ENCODE measurements at regions not wholly inside any gene's neighbourhood (a gene's known extent, or its start where the extent isn't known, plus 50 kb on each side); places are given as distances from the start of the nearest gene placed in this dataset.

- H3K4me3 ChIP-seq = no peak overlapping the region
- no peak for ATAC-seq
- no peak for TF ChIP-seq CTCF (IDR thresholded peaks at IDR 0.05)
- no peaks in the 10 kb centered on the region for H3K36me3 ChIP-seq
- DNase-seq = no peak
- H3K27me3 ChIP-seq = no peaks in the 10 kb centered on the region
- peaks cover 0 to 16% (median 7%) of the 10 kb centered on the region in 9 donors for H3K4me1 ChIP-seq
- WGBS, 2 donors = 93 to 95% methylated on average over 5 of the region's 5 CpGs
- H3K27ac ChIP-seq = no peak overlapping the region
- H3K9me3 ChIP-seq = no peaks in the 10 kb centered on the region
- intact Hi-C loops (cut with DNase I) = no loop called here
These were observed 361.4 kb downstream of the SAMD5 start for GRCh38 chr6:147869869-147870268.

DNA sequence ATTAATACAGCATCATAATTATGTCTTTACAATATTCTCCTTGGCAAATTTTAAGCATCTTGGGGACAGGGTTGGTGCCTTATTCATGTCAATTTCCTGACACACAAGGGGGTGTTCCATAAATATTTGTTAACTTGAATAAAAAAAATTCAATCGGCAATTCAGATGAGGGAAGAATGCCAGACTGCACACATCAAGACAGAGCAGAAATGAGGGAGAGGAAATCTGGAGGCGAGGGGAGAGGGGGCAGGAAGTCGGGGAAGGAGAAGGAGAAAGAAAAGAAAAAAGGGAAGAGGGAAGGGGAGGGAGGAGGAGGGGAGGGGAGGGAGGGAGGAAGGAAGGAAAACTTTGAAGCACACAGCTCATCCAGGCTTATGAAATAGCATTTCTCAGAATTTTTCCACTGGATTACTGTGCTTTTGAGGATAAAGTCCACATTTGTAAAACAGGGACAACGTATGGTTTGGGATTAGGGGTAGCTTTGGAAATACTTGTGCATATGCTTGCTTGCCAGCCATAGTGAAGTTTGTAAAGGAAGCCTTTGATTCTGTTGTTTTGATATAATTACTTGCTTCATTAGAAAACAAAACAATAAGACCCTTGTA, 362.1 kb downstream of the SAMD5 start:
- 41 to 53% methylated on average over 3 to 4 of the region's 4 CpGs for WGBS, 2 donors
- Histone ChIP-seq H3K27ac (no peak overlapping the region), H3K4me3 (no peak overlapping the region), H3K4me1 (peaks cover 0 to 16% (median 7%) of the 10 kb centered on the region in 9 donors), H3K36me3 (no peaks in the 10 kb centered on the region), H3K27me3 (no peaks in the 10 kb centered on the region), H3K9me3 (no peaks in the 10 kb centered on the region)
- no peak for TF ChIP-seq CTCF (IDR thresholded peaks at IDR 0.05)
- ATAC-seq = no peak
- intact Hi-C loops (cut with DNase I) = no loop called here
- DNase-seq = no peak

GRCh38 chr6:147872002-147872401, 363.5 kb downstream of the SAMD5 start:
- 90 to 95% methylated on average over 1 of the region's 1 CpG for WGBS, 2 donors
- H3K4me3 ChIP-seq = no peak overlapping the region
- peaks cover 0 to 16% (median 7%) of the 10 kb centered on the region in 9 donors for H3K4me1 ChIP-seq
- no peak for TF ChIP-seq CTCF (IDR thresholded peaks at IDR 0.05)
- no peak overlapping the region for H3K27ac ChIP-seq
- no peak for DNase-seq
- intact Hi-C loops (cut with DNase I) = no loop called here
- no peaks in the 10 kb centered on the region for H3K27me3 ChIP-seq
- no peak for ATAC-seq
- no peaks in the 10 kb centered on the region for H3K9me3 ChIP-seq
- no peaks in the 10 kb centered on the region for H3K36me3 ChIP-seq

DNA sequence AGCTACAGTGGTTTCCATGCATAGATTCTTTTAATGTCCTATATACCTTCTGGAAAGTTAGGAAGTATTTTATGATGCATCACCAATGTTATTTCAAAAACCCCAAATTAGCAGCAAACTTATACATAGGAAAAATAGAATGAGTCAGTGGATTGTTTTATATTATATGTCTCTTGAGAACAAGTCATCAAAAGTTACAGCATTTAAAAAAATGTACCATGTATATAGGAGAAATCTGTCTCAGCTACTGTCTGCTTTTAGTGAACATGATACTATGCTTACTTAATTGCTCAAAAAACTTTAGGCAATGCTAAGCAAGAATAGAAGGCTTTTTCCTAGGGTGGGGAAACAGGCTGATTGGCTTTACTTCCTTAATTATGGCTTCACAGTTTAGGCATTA, 365.3 kb downstream of the SAMD5 start:
- no peaks in the 10 kb centered on the region for H3K9me3 ChIP-seq
- ATAC-seq (no peak), DNase-seq (no peak)
- intact Hi-C loops (cut with DNase I) = no loop called here
- TF ChIP-seq CTCF (IDR thresholded peaks at IDR 0.05) = no peak
- H3K4me1 ChIP-seq = peaks cover 0 to 5% (median 0%) of the 10 kb centered on the region in 9 donors
- H3K36me3 ChIP-seq = no peaks in the 10 kb centered on the region
- H3K27me3 ChIP-seq = peaks cover 0 to 3% (median 0%) of the 10 kb centered on the region in 7 donors
- no peak overlapping the region for H3K4me3 ChIP-seq
- H3K27ac ChIP-seq = no peak overlapping the region

Data from heart right ventricle (tissue), 16 donors.